RKO (cell line): ENCODE measurements at regions not wholly inside any gene's neighbourhood (a gene's known extent, or its start where the extent isn't known, plus 50 kb on each side); places are given as distances from the start of the nearest gene placed in this dataset.
"Not testable (repeated sequence)": the region's sequence is repeated elsewhere in the genome, so short reads cannot be mapped to it uniquely, and the experiment has no call there.

Source experiments
- DNase-seq: peaks from one replicate; pipeline ENCODE4 v3.0.0-alpha.2; 2016; ENCODE audit warnings: low spot score

GRCh38 chr7:156590212-156590611 lies 50.4 kb upstream of the RNF32 start:
- DNase-seq: no peak

DNA sequence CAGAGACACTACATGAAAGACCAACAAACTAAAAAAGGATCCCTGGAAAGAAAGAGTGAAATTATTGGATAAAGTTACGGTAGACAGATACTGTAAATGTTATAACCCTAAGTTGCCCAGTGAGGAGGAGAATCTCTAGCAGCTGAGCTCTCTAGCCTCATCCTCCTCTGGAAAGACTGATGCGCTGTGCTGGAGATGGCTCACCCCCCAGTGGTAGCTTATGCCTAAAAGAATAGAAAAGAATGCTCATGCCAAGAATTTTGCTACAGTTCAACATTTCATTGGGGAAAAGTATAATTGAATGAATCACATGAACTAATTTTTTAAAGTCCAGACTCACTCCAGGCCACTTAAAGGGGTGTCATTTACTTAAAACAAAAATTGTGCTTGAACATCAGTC lies 50.8 kb upstream of the RNF32 start:
- DNase-seq: peak; percentile 14

DNA sequence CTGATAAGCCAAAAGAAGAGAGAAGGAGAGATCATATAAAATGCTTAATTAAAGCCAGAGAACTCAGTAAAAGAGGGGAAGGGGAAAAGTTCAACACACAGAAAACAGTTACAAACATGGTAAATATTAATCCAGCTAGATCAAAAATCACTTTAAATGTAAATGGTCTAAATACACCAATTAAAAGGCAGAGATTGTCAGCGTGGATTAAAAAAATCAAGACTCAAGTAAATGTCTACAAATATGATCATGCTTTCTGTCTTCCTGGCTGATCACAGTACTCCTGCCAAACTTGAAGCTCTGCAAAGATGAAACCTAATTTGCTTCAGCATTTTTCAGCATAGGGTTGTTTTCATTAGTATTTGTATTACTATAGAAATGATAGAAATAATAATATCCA lies 54.6 kb upstream of the RNF32 start:
- DNase-seq: no peak

GRCh38 chr7:156585025-156585648 lies 55.4 kb upstream of the RNF32 start:
- DNase-seq: no peak

GRCh38 chr7:156582591-156583123 lies 57.9 kb upstream of the RNF32 start:
- no peak for DNase-seq

DNA sequence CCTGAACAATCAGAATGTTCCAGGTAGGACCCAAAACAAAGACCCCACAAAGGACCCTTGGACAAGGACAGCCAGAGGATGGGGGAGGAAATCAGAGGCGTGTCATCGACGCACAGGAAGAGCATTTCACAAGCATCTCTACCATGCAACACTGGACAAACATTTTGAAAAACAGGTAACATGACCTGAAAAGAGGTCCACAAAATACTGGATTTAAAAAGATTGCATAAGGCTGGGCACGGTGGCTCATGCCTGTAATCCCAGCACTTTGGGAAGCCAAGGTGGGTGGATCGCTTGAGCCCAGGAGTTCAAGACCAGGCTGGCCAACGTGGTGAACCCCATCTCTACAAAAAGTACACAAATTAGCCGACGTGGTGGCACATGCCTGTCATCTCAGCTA lies 60.5 kb upstream of the RNF32 start:
- DNase-seq: no peak

GRCh38 chr7:156579566-156579965 lies 61.0 kb upstream of the RNF32 start:
- no peak for DNase-seq

- no peak for DNase-seq
Measured at GRCh38 chr7:156578978-156579430, 61.6 kb upstream of the RNF32 start.

DNA sequence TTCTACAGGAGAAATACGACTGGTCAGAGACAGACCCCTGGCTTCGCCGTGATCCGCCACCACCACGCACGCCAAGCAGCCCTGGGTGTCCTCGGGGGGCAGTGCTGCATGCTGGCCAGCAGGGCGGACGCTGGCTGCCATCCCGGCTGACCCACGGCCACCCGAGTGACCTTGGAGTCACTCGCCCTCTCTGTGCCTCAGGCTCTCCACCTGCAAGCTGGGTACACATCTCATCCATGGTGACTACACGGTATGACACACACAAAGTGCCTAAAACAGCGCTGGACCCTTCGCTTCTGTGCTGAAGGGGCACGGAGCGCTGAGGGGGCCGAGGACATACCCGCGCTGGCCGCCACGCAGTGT lies 62.0 kb upstream of the RNF32 start:
- DNase-seq: no peak

GRCh38 chr7:156577645-156578577 lies 62.7 kb upstream of the RNF32 start:
- no peak for DNase-seq

DNA sequence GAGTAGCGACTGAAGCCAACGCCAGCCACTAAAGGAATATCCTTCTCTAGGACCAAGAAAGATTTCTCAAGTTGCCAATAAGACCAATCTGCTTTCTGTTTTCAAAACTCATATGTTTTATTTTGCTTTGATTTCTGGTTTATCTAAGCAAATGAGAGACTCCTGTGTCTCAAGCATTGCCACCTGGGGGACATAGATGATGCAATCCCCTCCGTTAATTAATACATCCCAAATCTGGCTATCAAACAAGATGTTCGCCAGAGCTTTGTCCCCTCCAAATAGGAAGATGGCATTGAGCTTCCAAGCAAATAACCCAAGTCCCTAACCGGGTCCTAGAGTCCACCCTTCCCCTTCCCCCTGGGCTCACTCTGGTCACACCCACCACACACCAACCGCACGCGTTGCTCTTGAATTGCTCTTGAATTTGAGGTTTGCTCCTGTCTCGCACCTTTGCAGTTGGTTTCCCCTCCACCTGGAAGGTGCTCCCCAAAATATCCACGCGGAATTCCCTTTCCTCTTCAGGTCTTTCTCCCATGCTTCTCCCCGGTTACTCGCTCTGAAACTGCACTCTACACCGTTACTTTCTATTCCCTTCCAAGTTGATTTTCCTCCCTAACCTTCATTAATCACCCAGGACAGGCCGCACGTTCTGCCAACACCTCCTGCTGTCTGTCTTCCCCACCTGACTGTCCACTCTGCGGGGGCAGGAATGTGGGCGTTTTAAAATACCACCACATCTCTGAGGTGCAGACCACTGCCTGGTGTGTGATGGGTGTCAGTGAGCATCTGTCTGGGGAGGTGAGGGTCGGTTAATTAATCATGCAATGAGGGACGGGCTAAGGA lies 64.1 kb upstream of the RNF32 start:
- DNase-seq: no peak

DNA sequence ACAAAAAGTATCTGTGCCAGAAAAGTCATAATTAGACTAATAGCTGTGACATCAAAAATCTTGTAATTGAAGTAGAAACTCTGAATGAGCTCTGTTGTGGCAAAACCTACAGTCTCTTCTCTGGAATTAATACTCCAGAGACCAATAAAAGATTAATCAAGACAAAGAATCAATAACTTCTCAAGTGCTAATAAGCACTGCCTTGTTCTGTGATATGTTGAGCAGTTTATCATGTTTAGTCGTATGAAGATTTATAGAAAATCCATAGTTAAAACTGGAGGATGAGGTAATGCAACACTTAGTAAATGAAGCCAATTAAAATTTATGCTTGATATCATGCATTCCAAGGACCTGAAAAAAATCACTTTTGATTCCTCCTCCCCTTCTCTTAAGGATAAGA lies 72.3 kb upstream of the RNF32 start:
- DNase-seq: no peak

DNA sequence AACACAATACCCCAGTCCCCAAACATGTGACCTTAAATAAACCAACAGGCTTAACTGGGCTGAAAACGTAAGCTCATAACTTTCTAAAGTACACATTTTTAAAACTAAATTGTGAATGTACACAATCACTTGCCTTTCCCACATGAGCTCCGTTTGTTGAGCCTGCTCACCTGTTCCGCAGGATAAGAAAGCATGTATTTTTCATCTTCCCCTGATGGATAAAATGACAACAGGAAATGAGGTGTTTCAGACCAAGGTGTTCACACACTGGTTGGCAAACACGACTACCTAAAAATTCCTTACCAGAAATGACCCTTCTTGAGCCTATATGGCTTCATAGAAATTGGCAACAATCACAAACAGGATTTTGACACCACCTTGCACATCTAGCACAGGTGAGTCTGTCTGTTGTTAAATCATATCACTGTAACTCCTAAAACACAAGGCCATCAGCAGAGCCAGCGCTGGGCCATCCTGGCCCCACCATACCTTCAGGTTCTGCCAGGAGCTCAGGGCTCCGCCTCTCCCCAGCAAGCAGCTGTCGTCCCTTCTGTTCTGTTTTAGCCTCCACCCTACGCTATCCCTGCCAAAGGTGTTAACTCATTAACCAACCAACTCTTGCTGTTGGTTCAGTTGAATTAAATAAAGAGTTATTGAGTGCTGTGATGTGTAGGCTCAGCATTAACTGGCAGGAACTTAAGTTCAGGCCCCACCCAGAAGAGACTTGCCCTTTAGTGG lies 73.6 kb upstream of the RNF32 start:
- no peak for DNase-seq

DNA sequence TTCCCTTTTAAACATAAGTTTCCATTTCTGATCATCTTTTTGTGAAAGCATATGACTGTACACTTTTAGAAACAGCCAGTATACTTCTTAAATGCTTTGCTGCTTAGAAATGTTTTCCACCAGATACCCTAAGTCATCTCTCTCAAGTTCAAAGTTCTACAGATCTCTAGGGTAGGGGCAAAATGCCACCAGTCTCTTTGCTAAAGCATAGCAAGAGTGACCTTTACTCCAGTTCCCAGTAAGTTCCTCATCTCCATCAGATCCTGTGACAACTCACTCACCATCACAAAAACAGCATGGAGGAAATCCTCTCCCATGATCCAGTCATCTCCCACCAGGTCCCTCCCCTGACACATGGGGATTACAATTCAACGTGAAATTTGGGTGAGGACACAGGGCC lies 75.6 kb upstream of the RNF32 start:
- DNase-seq: not testable (repeated sequence)

GRCh38 chr7:156560696-156561095 lies 79.9 kb upstream of the RNF32 start:
- DNase-seq: no peak

DNA sequence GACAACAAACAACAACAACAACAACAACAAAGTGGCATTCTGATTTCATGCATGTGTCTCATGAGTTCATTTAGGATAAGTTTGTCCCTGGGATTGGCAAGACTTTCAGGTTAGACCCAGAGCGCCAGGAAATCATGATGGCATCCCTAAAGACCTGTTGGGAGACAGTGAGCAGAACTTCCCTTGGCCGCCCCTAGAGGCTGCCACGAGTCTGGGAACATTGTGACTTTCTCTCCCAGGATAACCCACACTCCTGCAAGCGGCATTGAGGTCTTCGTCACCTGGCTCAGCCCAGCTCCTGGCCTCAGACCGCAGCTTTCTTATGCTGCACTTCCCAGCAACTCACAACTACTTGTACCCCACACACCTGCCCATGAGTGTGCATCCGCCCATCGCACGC lies 80.5 kb upstream of the RNF32 start:
- DNase-seq: peak; percentile 45

GRCh38 chr7:156559001-156559400 lies 81.6 kb upstream of the RNF32 start:
- DNase-seq: no peak

- peak; percentile 90 for DNase-seq
Measured at GRCh38 chr7:156558198-156558597, 82.4 kb upstream of the RNF32 start.

DNA sequence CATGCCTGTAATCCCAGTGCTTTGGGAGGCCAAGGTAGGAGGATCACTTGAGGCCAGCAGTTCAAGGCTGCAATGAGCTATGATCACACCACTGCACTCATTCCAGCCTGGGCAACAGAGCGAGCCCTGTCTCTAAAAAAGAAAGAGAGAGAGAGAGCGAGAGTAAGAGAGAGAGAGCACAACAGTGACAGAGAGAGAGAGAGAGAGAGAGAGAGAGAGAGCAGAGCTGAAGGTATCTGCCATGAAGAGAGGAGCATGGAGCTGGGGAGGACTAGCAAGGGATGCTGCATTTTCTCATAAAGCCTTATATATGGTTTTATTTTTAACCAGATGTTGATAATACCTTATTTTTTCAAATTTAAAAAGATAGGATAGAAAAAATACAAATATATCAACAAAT lies 84.5 kb upstream of the RNF32 start:
- no peak for DNase-seq

GRCh38 chr7:156554488-156554887 lies 86.1 kb upstream of the RNF32 start:
- DNase-seq: no peak

DNA sequence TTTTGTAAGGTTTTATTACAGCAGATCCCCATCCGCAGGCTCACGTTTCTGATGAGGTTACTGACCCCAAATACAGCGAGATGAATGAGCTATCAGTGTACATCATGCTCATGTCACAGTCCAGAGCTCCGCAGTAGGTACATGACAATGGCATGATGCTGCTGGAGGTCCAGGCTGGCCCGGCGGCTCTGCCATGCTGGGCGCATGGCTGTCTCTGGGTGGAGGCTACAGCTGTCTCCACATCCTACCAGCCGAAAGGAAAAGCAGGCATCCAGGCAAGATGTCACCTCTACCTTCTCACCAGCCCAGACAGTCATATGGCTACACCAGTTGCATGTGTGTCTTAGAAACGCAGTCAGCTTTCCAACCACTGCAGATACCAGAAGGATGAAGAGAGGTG lies 90.9 kb upstream of the RNF32 start:
- no peak for DNase-seq
